ENCODE measurements at regions not wholly inside any gene's neighbourhood (a gene's known extent, or its start where the extent isn't known, plus 50 kb on each side); places are given as distances from the start of the nearest gene placed in this dataset.
"Not testable (repeated sequence)": the region's sequence is repeated elsewhere in the genome, so short reads cannot be mapped to it uniquely, and the experiment has no call there.

- H3K9me3 ChIP-seq, result no peaks in the 10 kb centered on the region
- DNase-seq (no peak), ATAC-seq (no peak)
- H3K4me1 ChIP-seq (ENCODE audit: low read depth), result no peaks in the 10 kb centered on the region
- H3K4me3 ChIP-seq, result no peak overlapping the region
- intact Hi-C loops (cut with DNase I, micrococcal nuclease), result no loop called here
- no peak for TF ChIP-seq CTCF (IDR thresholded peaks at IDR 0.05)
- H3K36me3 ChIP-seq (ENCODE audit: low read depth), result no peaks in the 10 kb centered on the region
Observed at GRCh38 chr2:125227843-125228392, 1202.8 kb downstream of the CNTNAP5 start.

GRCh38 chr2:125240870-125241269 lies 1215.8 kb downstream of the CNTNAP5 start:
- ATAC-seq (no peak), DNase-seq (no peak)
- TF ChIP-seq CTCF (IDR thresholded peaks at IDR 0.05), result no peak
- H3K4me3 ChIP-seq, result no peak overlapping the region
- no peaks in the 10 kb centered on the region for H3K36me3 ChIP-seq (ENCODE audit: low read depth)
- no peaks in the 10 kb centered on the region for H3K9me3 ChIP-seq
- intact Hi-C loops (cut with DNase I, micrococcal nuclease), result no loop called here
- H3K4me1 ChIP-seq (ENCODE audit: low read depth), result no peaks in the 10 kb centered on the region

- intact Hi-C loops (cut with DNase I, micrococcal nuclease), result no loop called here
Observed at GRCh38 chr2:125243074-125243473, 1218.0 kb downstream of the CNTNAP5 start.

GRCh38 chr2:125254010-125254409 lies 1228.9 kb downstream of the CNTNAP5 start:
- no peaks in the 10 kb centered on the region for H3K4me1 ChIP-seq (ENCODE audit: low read depth)
- DNase-seq (no peak), ATAC-seq (no peak)
- intact Hi-C loops (cut with DNase I, micrococcal nuclease), result no loop called here
- TF ChIP-seq CTCF (IDR thresholded peaks at IDR 0.05), result no peak
- H3K36me3 ChIP-seq (ENCODE audit: low read depth), result no peaks in the 10 kb centered on the region
- H3K4me3 ChIP-seq, result no peak overlapping the region
- H3K9me3 ChIP-seq, result no peaks in the 10 kb centered on the region

More at GRCh38 chr2:125243074-125243473, 1218.0 kb downstream of the CNTNAP5 start:
- ATAC-seq (no peak), DNase-seq (no peak)
- no peak for TF ChIP-seq CTCF (IDR thresholded peaks at IDR 0.05)
- H3K4me1 ChIP-seq (ENCODE audit: low read depth), result no peaks in the 10 kb centered on the region
- no peak overlapping the region for H3K4me3 ChIP-seq
- H3K9me3 ChIP-seq, result no peaks in the 10 kb centered on the region
- H3K36me3 ChIP-seq (ENCODE audit: low read depth), result no peaks in the 10 kb centered on the region

- intact Hi-C loops (cut with DNase I, micrococcal nuclease), result no loop called here
- no peaks in the 10 kb centered on the region for H3K9me3 ChIP-seq
- H3K4me1 ChIP-seq (ENCODE audit: low read depth), result no peaks in the 10 kb centered on the region
- H3K4me3 ChIP-seq, result no peak overlapping the region
- DNase-seq, result no peak
- ATAC-seq, result no peak
- TF ChIP-seq CTCF (IDR thresholded peaks at IDR 0.05), result no peak
- no peaks in the 10 kb centered on the region for H3K36me3 ChIP-seq (ENCODE audit: low read depth)
Observed at GRCh38 chr2:125259451-125259850, 1234.4 kb downstream of the CNTNAP5 start.

- ATAC-seq; intact Hi-C loops (cut with DNase I, micrococcal nuclease); H3K9me3 ChIP-seq; H3K4me1 ChIP-seq (ENCODE audit: low read depth); H3K36me3 ChIP-seq (ENCODE audit: low read depth); H3K4me3 ChIP-seq; DNase-seq: not testable (repeated sequence)
Observed at GRCh38 chr2:125260366-125260930, 1235.4 kb downstream of the CNTNAP5 start.

Data from mucosa of descending colon (tissue), 3 donors.